A673 (cell line): ENCODE measurements at regions not wholly inside any gene's neighbourhood (a gene's known extent, or its start where the extent isn't known, plus 50 kb on each side); places are given as distances from the start of the nearest gene placed in this dataset.

Experiments used
- BruUV-seq: library from RNA; stranded (reverse); fragments of 400-500 nt; replicated peaks from 2 replicates; lab custom pipeline; 2021; lab: Mats Ljungman, UMichigan
- CTCF ChIA-PET: fragments of 300-600 bp; sonication (Branson Sonifier 250); formaldehyde crosslinking; loops from one replicate; lab custom pipeline; 2022; ENCODE audit warnings: antibody characterized with exemption; lab: Charles Lee
- POLR2A ChIA-PET: fragments of 300-600 bp; sonication (Branson Sonifier 250); formaldehyde crosslinking; loops from one replicate; lab custom pipeline; 2022; ENCODE audit warnings: antibody characterized with exemption; ENCODE audit not compliant: low non-redundant PET; lab: Charles Lee
- DNase-seq: peaks from one replicate; pipeline ENCODE4 v3.0.0-alpha.2; 2015; ENCODE audit warnings: low spot score
- H3K27ac ChIP-seq: fragments of 200-600 bp; sonication (generic); 2 replicates; pipeline ENCODE4 v1.5.1; 2016; ENCODE audit warnings: mixed run types, low read depth, mild to moderate bottlenecking, mixed read lengths, antibody characterized with exemption, low read length; ENCODE audit not compliant: poor library complexity, severe bottlenecking
- H3K27me3 ChIP-seq: fragments of 200-600 bp; sonication (generic); replicated peaks from 2 replicates; pipeline ENCODE4 v1.6.1; 2017; ENCODE audit warnings: mixed run types, low read depth, mild to moderate bottlenecking, mixed read lengths, antibody characterized with exemption, low read length; ENCODE audit not compliant: insufficient read depth, poor library complexity
- H3K36me3 ChIP-seq: fragments of 200-600 bp; sonication (generic); 2 replicates; pipeline ENCODE4 v1.6.1; 2016; ENCODE audit warnings: mixed run types, mild to moderate bottlenecking, mixed read lengths, antibody characterized with exemption, low read length; ENCODE audit not compliant: insufficient read depth, poor library complexity, severe bottlenecking
- H3K4me1 ChIP-seq: fragments of 200-600 bp; sonication (generic); 2 replicates; pipeline ENCODE4 v1.6.1; 2017; ENCODE audit warnings: mixed run types, mild to moderate bottlenecking, mixed read lengths, antibody characterized with exemption, low read length; ENCODE audit not compliant: insufficient read depth, poor library complexity, severe bottlenecking
- H3K4me3 ChIP-seq: fragments of 200-600 bp; sonication (generic); 2 replicates; pipeline ENCODE4 v1.5.1; 2016; ENCODE audit warnings: low read depth, mixed run types, mild to moderate bottlenecking, mixed read lengths, low read length; ENCODE audit not compliant: poor library complexity, severe bottlenecking
- H3K9me3 ChIP-seq: fragments of 200-600 bp; sonication (generic); 2 replicates; pipeline ENCODE4 v1.6.1; 2016; ENCODE audit warnings: mixed run types, low read depth, mild to moderate bottlenecking, mixed read lengths, antibody characterized with exemption, low read length; ENCODE audit not compliant: poor library complexity, severe bottlenecking
- CTCF ChIP-seq: fragments of 300-800, 200-600 bp; sonication (generic); conservative IDR thresholded peaks from 2 replicates; pipeline ENCODE4 v1.5.1; 2017; ENCODE audit warnings: low read depth, mild to moderate bottlenecking, antibody characterized with exemption, low read length, moderate library complexity, mixed read lengths
- EZH2 ChIP-seq: fragments of 200-600 bp; sonication (generic); IDR thresholded peaks from 2 replicates; pipeline ENCODE4 v1.6.1; 2017; ENCODE audit warnings: borderline replicate concordance, low read depth, mild to moderate bottlenecking, mixed read lengths, antibody characterized with exemption, low read length; ENCODE audit not compliant: poor library complexity, severe bottlenecking
- intact Hi-C: fragments of 100-400 bp; cut with micrococcal nuclease; formaldehyde crosslinking; loops from one replicate; pipeline ENCODE4 v1.10.0; 2022; ENCODE audit not compliant: unreplicated experiment

- ChIA-PET CTCF (no interaction called here), POLR2A (no interaction called here)
- intact Hi-C loops, result no loop called here
Observed at GRCh38 chr15:60223176-60223575, 174.6 kb downstream of the ANXA2 start.

GRCh38 chr15:60226924-60227323, 170.9 kb downstream of the ANXA2 start:
- POLR2A ChIA-PET, result no interaction called here

More at GRCh38 chr15:60223176-60223575, 174.6 kb downstream of the ANXA2 start:
- H3K4me1 ChIP-seq, result no peaks in the 10 kb centered on the region
- no peak for DNase-seq
- no peak for TF ChIP-seq EZH2
- TF ChIP-seq CTCF, result no peak
- H3K36me3 ChIP-seq, result no peaks in the 10 kb centered on the region
- no TSS peak for BruUV-seq
- H3K9me3 ChIP-seq, result no peaks in the 10 kb centered on the region
- no peak overlapping the region for H3K27ac ChIP-seq
- H3K27me3 ChIP-seq, result peaks cover 23% of the 10 kb centered on the region
- no peak overlapping the region for H3K4me3 ChIP-seq

GRCh38 chr15:60228101-60228500, 169.7 kb downstream of the ANXA2 start:
- no peaks in the 10 kb centered on the region for H3K36me3 ChIP-seq
- TF ChIP-seq EZH2 (no peak), CTCF (no peak)
- H3K4me3 ChIP-seq, result no peak overlapping the region
- intact Hi-C loops, result no loop called here
- no peaks in the 10 kb centered on the region for H3K9me3 ChIP-seq
- ChIA-PET CTCF (no interaction called here), POLR2A (interaction anchor here (0.6 kb wide), 1 partner anchor 411 kb away, joined by 3 read pairs; no protein-coding TSS in a partner anchor)
- H3K27ac ChIP-seq, result no peak overlapping the region
- BruUV-seq, result no TSS peak
- H3K27me3 ChIP-seq, result peaks cover 41% of the 10 kb centered on the region
- DNase-seq, result no peak
- no peaks in the 10 kb centered on the region for H3K4me1 ChIP-seq

More at GRCh38 chr15:60226924-60227323, 170.9 kb downstream of the ANXA2 start:
- CTCF ChIA-PET, result no interaction called here
- BruUV-seq, result no TSS peak
- DNase-seq, result no peak
- H3K27me3 ChIP-seq, result peaks cover 41% of the 10 kb centered on the region
- H3K4me1 ChIP-seq, result no peaks in the 10 kb centered on the region
- intact Hi-C loops, result no loop called here
- H3K4me3 ChIP-seq, result no peak overlapping the region
- no peak for TF ChIP-seq EZH2
- no peak for TF ChIP-seq CTCF
- H3K27ac ChIP-seq, result no peak overlapping the region
- H3K36me3 ChIP-seq, result no peaks in the 10 kb centered on the region
- H3K9me3 ChIP-seq, result no peaks in the 10 kb centered on the region
